ENCODE measurements at regions not wholly inside any gene's neighbourhood (a gene's known extent, or its start where the extent isn't known, plus 50 kb on each side); places are given as distances from the start of the nearest gene placed in this dataset.

DNA sequence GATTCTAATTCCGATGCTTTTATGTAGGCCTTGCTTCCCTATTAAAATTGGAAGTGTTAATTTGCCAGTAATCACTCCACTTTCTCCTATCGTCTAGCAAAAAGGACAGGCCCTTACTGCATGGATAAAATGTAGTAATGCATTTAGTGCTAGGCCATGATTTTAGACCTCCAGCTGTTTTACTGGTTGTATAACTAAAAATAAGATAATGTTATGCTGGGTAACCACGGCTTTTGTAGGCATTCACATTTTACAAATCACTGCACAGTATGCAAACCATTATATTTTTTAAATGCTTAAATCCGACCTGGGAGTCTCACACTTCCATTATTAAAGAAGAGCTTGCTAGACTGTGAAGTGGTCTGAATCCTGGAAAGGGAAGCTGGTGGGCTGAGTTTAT lies 179.5 kb downstream of the TFAP2A start:
- TF ChIP-seq CTCF (IDR thresholded peaks at IDR 0.05; ENCODE audit: low read depth, low read length), result no peak
- no peak overlapping the region for H3K4me3 ChIP-seq (ENCODE audit: low read depth, low read length)

DNA sequence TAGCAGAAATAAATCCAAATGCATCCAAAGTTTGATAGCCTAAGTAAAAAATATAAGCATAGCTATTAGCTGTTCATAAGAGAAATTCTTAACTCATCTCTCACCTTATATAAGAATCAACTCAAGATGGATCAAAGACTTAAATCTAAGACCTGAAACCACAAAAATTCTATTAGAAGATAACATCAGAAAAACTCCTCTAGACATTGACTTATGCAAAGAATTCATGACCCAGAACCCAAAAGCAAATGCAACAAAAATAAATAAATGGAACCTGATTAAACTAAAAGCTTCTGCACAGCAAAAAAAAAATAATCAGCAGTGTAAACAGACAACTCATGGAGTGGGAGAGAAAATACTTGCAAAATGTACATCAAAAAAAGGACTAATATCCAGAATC lies 184.3 kb downstream of the TFAP2A start:
- no peak overlapping the region for H3K4me3 ChIP-seq (ENCODE audit: low read depth, low read length)
- no peak for TF ChIP-seq CTCF (IDR thresholded peaks at IDR 0.05; ENCODE audit: low read depth, low read length)

- H3K4me3 ChIP-seq (ENCODE audit: low read depth, low read length), result no peak overlapping the region
- no peak for TF ChIP-seq CTCF (IDR thresholded peaks at IDR 0.05; ENCODE audit: low read depth, low read length)
Measured at GRCh38 chr6:10223841-10224240, 191.0 kb downstream of the TFAP2A start.

DNA sequence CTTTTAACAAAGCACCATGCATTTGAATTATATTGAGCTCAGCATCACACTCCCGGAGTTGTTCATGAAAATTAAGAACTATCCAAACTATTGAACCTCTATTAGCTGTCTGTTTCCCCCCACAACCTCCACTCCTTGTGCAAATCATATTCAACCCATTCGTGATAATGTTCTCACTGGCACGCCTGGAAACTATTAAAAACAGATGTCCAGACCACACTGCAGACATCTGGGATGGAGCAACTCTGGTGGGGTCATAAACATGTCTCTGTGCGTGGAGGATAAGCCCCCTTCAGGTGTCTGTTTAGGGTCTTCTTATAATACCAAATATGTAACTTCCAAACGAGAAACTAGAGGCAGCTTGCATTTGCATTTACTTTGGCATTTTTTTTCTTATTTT lies 193.7 kb downstream of the TFAP2A start:
- no peak overlapping the region for H3K4me3 ChIP-seq (ENCODE audit: low read depth, low read length)
- no peak for TF ChIP-seq CTCF (IDR thresholded peaks at IDR 0.05; ENCODE audit: low read depth, low read length)

GRCh38 chr6:10219510-10219909 lies 195.4 kb downstream of the TFAP2A start:
- TF ChIP-seq CTCF (IDR thresholded peaks at IDR 0.05; ENCODE audit: low read depth, low read length), result no peak
- no peak overlapping the region for H3K4me3 ChIP-seq (ENCODE audit: low read depth, low read length)

GRCh38 chr6:10217111-10217510 lies 197.8 kb downstream of the TFAP2A start:
- H3K4me3 ChIP-seq (ENCODE audit: low read depth, low read length), result no peak overlapping the region
- TF ChIP-seq CTCF (IDR thresholded peaks at IDR 0.05; ENCODE audit: low read depth, low read length), result no peak

GRCh38 chr6:10215326-10216110 lies 199.4 kb downstream of the TFAP2A start:
- H3K4me3 ChIP-seq (ENCODE audit: low read depth, low read length), result no peak overlapping the region
- TF ChIP-seq CTCF (IDR thresholded peaks at IDR 0.05; ENCODE audit: low read depth, low read length), result no peak

Data from WI38 (cell line).